HEK293T (cell line): ENCODE measurements at regions not wholly inside any gene's neighbourhood (a gene's known extent, or its start where the extent isn't known, plus 50 kb on each side); places are given as distances from the start of the nearest gene placed in this dataset.

Source experiments
- CTCF ChIA-PET: fragments of 350-600 bp; formaldehyde crosslinking; extraction: SDS; loops from one replicate; lab custom pipeline; 2021; ENCODE audit warnings: antibody characterized with exemption, inconsistent platforms; lab: Yijun Ruan, JAX
- POLR2A ChIA-PET: fragments of 350-600 bp; formaldehyde crosslinking; extraction: SDS; loops from one replicate; lab custom pipeline; 2020; ENCODE audit warnings: antibody characterized with exemption, inconsistent platforms; lab: Yijun Ruan, JAX
- DNase-seq: peaks from one replicate; pipeline ENCODE4 v3.0.0; 2012; ENCODE audit warnings: mixed read lengths; ENCODE audit errors: extremely low spot score
- ARNT ChIP-seq: fragments of 450-650 bp; IDR thresholded peaks from 2 replicates; pipeline ENCODE4 v1.6.1; 2017; ENCODE audit warnings: mild to moderate bottlenecking
- BHLHE40 ChIP-seq: fragments of 450-650 bp; IDR thresholded peaks from 2 replicates; pipeline ENCODE4 v1.6.1; 2016; ENCODE audit warnings: mild to moderate bottlenecking, moderate library complexity, borderline replicate concordance
- CTBP1 ChIP-seq: fragments of 450-650 bp; IDR thresholded peaks from 2 replicates; pipeline ENCODE4 v1.6.1; 2016; ENCODE audit warnings: borderline replicate concordance
- ELF4 ChIP-seq: fragments of 450-650 bp; IDR thresholded peaks from 2 replicates; pipeline ENCODE4 v1.6.1; 2017; ENCODE audit warnings: antibody characterized with exemption
- FOXA1 ChIP-seq: fragments of 450-650 bp; IDR thresholded peaks from 2 replicates; pipeline ENCODE4 v1.6.1; 2016; ENCODE audit warnings: mild to moderate bottlenecking
- FOXK2 ChIP-seq: fragments of 450-650 bp; IDR thresholded peaks from 2 replicates; pipeline ENCODE4 v1.6.1; 2016; ENCODE audit warnings: mild to moderate bottlenecking
- FOXM1 ChIP-seq: fragments of 450-650 bp; IDR thresholded peaks from 2 replicates; pipeline ENCODE4 v1.6.1; 2017; ENCODE audit warnings: mild to moderate bottlenecking, borderline replicate concordance
- HDGF ChIP-seq: fragments of 450-650 bp; IDR thresholded peaks from 2 replicates; pipeline ENCODE4 v1.6.1; 2017; ENCODE audit warnings: antibody characterized with exemption, borderline replicate concordance
- L3MBTL2 ChIP-seq: fragments of 450-650 bp; conservative IDR thresholded peaks from 2 replicates; pipeline ENCODE4 v1.6.1; 2016; ENCODE audit warnings: mild to moderate bottlenecking
- LEF1 ChIP-seq: fragments of 450-650 bp; IDR thresholded peaks from 2 replicates; pipeline ENCODE4 v1.6.1; 2017; ENCODE audit warnings: mild to moderate bottlenecking, borderline replicate concordance
- NFRKB ChIP-seq: fragments of 450-650 bp; IDR thresholded peaks from 2 replicates; pipeline ENCODE4 v1.6.1; 2016; ENCODE audit warnings: mild to moderate bottlenecking, moderate library complexity
- PKNOX1 ChIP-seq: fragments of 450-650 bp; IDR thresholded peaks from 2 replicates; pipeline ENCODE4 v1.6.1; 2016
- SP1 ChIP-seq: fragments of 450-650 bp; IDR thresholded peaks from 2 replicates; pipeline ENCODE4 v1.6.1; 2017
- SUZ12 ChIP-seq: fragments of 450-650 bp; IDR thresholded peaks from 2 replicates; pipeline ENCODE4 v1.6.1; 2016; ENCODE audit warnings: mild to moderate bottlenecking
- TARDBP ChIP-seq: fragments of 450-650 bp; IDR thresholded peaks from 2 replicates; pipeline ENCODE4 v1.6.1; 2016
- ZNF384 ChIP-seq: fragments of 450-650 bp; IDR thresholded peaks from 2 replicates; pipeline ENCODE4 v1.6.1; 2016

DNA sequence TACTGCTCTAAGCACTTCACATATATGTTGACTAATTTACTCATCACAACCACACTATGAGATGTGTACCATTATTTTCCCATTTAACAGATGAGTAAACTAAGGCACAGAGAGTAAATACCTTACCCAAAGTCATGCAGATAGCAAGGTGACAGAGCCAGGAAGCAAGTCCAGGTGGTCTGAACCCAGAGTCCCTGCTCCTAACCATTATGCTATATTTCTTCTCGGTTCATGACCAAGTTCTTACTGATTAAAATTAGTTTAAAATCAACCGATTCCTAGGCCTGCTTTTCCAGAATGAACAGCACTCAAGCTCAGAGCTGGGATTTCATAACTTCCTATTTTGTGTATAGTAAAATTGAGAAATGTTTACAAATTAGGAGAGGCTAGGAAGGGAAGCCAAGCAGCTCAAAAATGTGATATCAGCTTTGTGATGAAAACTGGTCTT is 85.5 kb upstream of the EGLN3 start:
- TF ChIP-seq BHLHE40, result no peak
- ChIA-PET CTCF (no interaction called here), POLR2A (no interaction called here)
- DNase-seq, result no peak

GRCh38 chr14:34035934-34036250 is 85.0 kb upstream of the EGLN3 start:
- CTCF ChIA-PET, result no interaction called here
- no peak for DNase-seq
- POLR2A ChIA-PET, result no interaction called here
- TF ChIP-seq ELF4 (no peak), FOXK2 (no peak), TARDBP (no peak), ARNT (no peak), HDGF (no peak), SP1 (no peak), SUZ12 (no peak), FOXM1 (no peak), ZNF384 (no peak), L3MBTL2 (no peak), BHLHE40 (no peak)

DNA sequence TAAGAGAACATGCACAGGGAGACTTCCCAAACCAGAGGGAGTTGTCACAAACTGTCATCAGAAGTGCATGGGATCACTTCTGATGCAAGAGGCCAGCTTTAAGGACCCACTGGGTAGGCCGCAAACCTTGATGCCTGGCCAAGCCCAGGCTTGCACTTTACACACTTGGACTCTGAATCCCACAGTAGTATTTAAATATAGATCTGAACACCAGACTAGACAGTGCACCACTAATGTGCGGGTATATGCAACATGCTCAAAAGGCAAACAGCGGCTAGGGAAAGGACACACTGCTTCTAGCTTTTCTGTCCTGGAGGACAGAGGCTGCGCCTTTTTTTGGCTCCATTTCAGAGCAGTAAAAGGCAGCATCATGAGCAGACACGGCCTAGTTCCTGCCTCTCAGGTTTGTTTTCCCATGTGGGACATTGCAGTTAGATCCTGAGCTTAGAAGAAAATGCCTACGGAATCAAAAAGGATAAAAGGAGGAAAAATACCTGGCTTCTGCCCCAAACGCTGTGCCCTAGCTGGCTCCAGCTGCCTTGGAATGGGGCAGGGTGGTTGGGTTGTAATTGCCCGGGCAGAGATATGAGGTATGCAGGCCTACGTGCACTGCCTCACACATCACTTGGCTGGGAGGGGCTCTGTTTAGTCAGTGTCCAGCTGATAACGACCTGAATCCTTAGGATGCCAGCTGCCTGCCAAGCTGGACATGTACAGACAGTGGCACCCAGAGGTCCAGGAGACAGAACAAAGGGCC is 84.5 kb upstream of the EGLN3 start:
- no peak for DNase-seq
- POLR2A ChIA-PET, result no interaction called here
- CTCF ChIA-PET, result no interaction called here
- TF ChIP-seq CTBP1, result no peak
- no peak for TF ChIP-seq PKNOX1
- no peak for TF ChIP-seq TARDBP

GRCh38 chr14:34034447-34035176 is 83.7 kb upstream of the EGLN3 start:
- ChIA-PET POLR2A (no interaction called here), CTCF (no interaction called here)
- no peak for DNase-seq
- TF ChIP-seq FOXM1, result no peak
- TF ChIP-seq PKNOX1, result no peak
- TF ChIP-seq HDGF, result no peak
- no peak for TF ChIP-seq ZNF384
- TF ChIP-seq CTBP1, result no peak
- no peak for TF ChIP-seq FOXK2
- no peak for TF ChIP-seq ARNT
- TF ChIP-seq NFRKB, result no peak
- no peak for TF ChIP-seq LEF1
- TF ChIP-seq SUZ12, result no peak
- no peak for TF ChIP-seq SP1
- TF ChIP-seq ELF4, result no peak
- TF ChIP-seq TARDBP, result no peak
- no peak for TF ChIP-seq L3MBTL2
- TF ChIP-seq FOXA1, result no peak
- TF ChIP-seq BHLHE40, result no peak

DNA sequence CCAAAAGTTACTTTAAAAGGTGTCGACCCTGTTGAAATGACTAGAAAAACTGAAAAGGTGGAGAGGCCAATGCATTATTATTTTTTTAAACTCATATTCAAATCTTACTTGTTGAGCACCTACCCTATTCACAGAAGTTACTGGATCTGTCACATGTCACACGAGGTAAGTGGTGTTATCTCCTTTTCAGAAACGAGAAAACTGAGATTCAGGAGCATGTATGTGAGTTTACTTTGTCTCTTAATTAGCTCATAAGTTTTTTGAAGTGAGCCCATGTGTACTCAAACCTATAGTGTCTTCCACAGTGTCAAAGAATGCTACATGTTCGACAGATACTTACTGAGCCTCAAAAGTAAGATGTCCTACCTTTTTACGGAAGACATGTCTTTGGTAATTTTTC is 81.8 kb upstream of the EGLN3 start:
- CTCF ChIA-PET, result no interaction called here
- POLR2A ChIA-PET, result no interaction called here
- TF ChIP-seq NFRKB (no peak), ZNF384 (no peak), SP1 (no peak), ARNT (no peak)
- DNase-seq, result no peak

GRCh38 chr14:34030864-34031263 is 80.0 kb upstream of the EGLN3 start:
- DNase-seq, result no peak
- TF ChIP-seq FOXM1, result no peak
- no peak for TF ChIP-seq FOXK2
- TF ChIP-seq HDGF, result no peak
- no peak for TF ChIP-seq TARDBP
- TF ChIP-seq ELF4, result no peak
- TF ChIP-seq BHLHE40, result no peak
- ChIA-PET CTCF (no interaction called here), POLR2A (no interaction called here)

- ChIA-PET CTCF (no interaction called here), POLR2A (no interaction called here)
- peak; percentile 27 for DNase-seq
- TF ChIP-seq LEF1, result no peak
- no peak for TF ChIP-seq L3MBTL2
- TF ChIP-seq ARNT, result no peak
- no peak for TF ChIP-seq FOXK2
These were observed 79.1 kb upstream of the EGLN3 start for GRCh38 chr14:34029921-34030334.

- ChIA-PET CTCF (no interaction called here), POLR2A (no interaction called here)
- TF ChIP-seq CTBP1, result no peak
- no peak for TF ChIP-seq PKNOX1
- TF ChIP-seq TARDBP, result no peak
- TF ChIP-seq SUZ12, result no peak
- TF ChIP-seq FOXM1, result no peak
- TF ChIP-seq HDGF, result no peak
- no peak for TF ChIP-seq BHLHE40
- TF ChIP-seq FOXA1, result no peak
- TF ChIP-seq FOXK2, result no peak
- no peak for TF ChIP-seq ARNT
These were observed 77.2 kb upstream of the EGLN3 start for GRCh38 chr14:34027990-34028495.

More at GRCh38 chr14:34027990-34028495, 77.2 kb upstream of the EGLN3 start:
- DNase-seq, result no peak
